Activated T-helper 1 cell treated with anti-CD3 and anti-CD28 coated beads, Interleukin-12 subunit alpha, Interleukin-12 subunit beta, Interleukin-2, Interleukin-4 antibody, amounts not matched to agents 30 ng/mL and 10 ng/mL and 1 ng/mL, durations not matched to agents 14 hours and 24 hours and 36 hours (primary cell): ENCODE measurements at regions not wholly inside any gene's neighbourhood (a gene's known extent, or its start where the extent isn't known, plus 50 kb on each side); places are given as distances from the start of the nearest gene placed in this dataset.
A peak's percentile ranks its signal among the peaks of the same experiment; 100 is the strongest.
"Not testable (repeated sequence)": the region's sequence is repeated elsewhere in the genome, so short reads cannot be mapped to it uniquely, and the experiment has no call there.

Experiments used
- DNase-seq: peaks from one replicate; pipeline ENCODE4 v3.0.0; 2021; ENCODE audit warnings: low spot score
- H3K27ac Mint-ChIP-seq: one replicate; pipeline ENCODE4 v1.8.0; 2021; ENCODE audit warnings: mild to moderate bottlenecking, mixed read lengths
- H3K27me3 Mint-ChIP-seq: one replicate; pipeline ENCODE4 v1.8.0; 2022; ENCODE audit warnings: mild to moderate bottlenecking, moderate library complexity, mixed read lengths; ENCODE audit not compliant: insufficient read depth
- H3K36me3 Mint-ChIP-seq: one replicate; pipeline ENCODE4 v1.8.0; 2021; ENCODE audit warnings: low read depth, mixed read lengths
- H3K4me1 Mint-ChIP-seq: one replicate; pipeline ENCODE4 v1.8.0; 2021; ENCODE audit warnings: low read depth, mixed read lengths
- H3K4me3 Mint-ChIP-seq: one replicate; pipeline ENCODE4 v1.8.0; 2021; ENCODE audit warnings: mild to moderate bottlenecking, moderate library complexity, mixed read lengths
- H3K9me3 Mint-ChIP-seq: one replicate; pipeline ENCODE4 v1.8.0; 2021; ENCODE audit warnings: mixed read lengths
- intact Hi-C: fragments of 100-400 bp; cut with micrococcal nuclease; formaldehyde crosslinking; loops from one replicate; pipeline ENCODE4 v1.15.1; 2024

DNA sequence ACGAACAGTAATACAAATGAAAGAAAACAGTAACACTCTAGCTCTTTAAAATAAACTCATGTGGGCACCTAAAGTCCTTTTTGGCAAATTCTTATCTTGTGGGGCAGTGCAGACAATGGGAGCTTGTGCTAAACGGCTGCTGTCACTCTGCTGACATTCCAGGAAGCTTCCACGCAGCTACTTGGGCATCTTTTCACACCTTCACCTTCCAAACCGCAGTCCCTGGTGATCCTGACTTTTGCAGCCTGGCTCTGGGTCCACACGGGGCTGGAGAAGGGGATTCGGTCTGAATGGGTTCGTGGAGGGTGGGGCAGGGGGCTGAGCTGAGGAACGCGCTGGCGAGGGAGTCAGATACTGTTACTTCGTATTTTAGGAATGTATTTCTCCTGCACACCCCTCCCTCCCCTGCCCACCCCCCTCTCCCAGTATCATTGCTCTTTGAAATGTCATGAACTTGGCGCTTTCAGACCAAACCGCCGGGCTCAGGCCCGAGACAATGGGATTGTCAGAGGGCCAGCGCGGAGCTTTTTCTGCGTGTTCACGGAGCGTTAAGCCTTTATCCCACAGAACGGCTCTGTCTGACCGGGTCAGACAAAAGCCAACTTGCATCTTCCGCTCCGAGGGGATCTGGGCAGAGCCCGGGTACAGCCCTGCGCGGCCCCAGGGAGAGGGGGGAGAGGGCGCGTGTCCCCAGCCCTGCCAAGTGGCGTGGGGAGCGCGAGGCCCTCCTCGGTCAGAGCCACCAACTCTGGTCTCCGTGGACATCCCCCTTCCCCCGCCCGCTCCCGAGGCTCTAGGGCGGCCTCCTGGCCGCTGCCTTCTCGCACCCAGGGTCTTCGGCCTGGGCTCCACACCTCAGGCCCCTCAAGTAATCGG is 76.7 kb upstream of the EN2 start:
- Mint-ChIP-seq H3K4me3 (no peak overlapping the region), H3K4me1 (peaks cover 18% of the 10 kb centered on the region), H3K27me3 (peaks cover 61% of the 10 kb centered on the region), H3K27ac (peak overlapping the region; percentile 61), H3K36me3 (no peaks in the 10 kb centered on the region), H3K9me3 (no peaks in the 10 kb centered on the region)
- no peak for DNase-seq
- intact Hi-C loops: loop anchor here (2.0 kb wide), 2 partner anchors 72 to 128 kb away; no protein-coding TSS in a partner anchor

DNA sequence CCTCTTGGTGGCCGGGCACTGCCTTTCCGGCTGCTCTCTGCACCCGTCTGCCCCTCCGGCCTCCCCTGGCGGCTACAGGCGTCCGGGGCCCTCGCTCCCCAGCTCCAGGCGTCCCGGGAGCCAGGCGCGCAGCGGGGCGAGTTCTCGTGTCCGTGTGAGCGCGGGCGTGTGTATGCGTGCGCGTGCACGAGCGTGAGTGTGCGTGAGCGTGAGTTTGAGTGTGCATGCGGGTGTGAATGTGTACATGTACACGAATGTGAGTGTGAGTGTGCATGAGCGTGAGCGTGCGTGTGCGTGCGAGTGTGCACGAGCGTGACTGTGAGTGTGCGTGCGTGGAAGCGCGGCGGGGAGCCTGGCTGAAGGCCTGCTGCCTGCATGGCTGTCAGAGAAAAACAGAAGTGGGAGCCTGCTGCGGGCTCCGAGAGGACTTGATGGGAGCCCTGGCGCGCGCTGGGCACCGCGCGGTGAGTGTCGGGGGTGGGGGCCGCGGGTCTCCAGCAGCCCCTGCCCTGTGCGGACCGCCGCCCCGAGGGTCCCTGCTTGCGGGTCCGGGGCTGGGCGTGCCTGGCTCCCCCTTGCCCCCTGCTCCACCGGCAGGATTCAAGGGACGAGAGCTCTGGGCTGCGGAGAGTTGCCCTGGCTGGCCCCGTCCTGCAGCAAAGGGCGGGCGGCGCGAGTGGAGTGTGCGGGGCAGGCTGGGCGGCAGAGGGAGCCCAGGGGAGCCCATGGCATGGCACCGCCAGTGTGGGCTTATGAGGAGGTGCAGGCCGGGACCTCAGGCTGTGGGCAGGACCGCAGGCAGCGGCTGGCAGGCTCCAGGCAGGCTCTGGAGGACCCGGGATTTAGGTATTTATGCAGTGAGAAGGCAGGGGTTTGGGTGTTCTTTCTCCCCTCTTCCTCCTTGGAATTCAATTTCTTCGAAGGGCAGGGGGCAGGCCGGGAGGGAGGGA is 75.8 kb upstream of the EN2 start:
- H3K27me3 Mint-ChIP-seq: peaks cover 54% of the 10 kb centered on the region
- no peak overlapping the region for H3K27ac Mint-ChIP-seq
- H3K36me3 Mint-ChIP-seq: no peaks in the 10 kb centered on the region
- intact Hi-C loops: loop anchor here (2.0 kb wide), 2 partner anchors 71 to 127 kb away; no protein-coding TSS in a partner anchor
- no peak for DNase-seq
- peaks cover 16% of the 10 kb centered on the region for H3K4me1 Mint-ChIP-seq
- H3K9me3 Mint-ChIP-seq: no peaks in the 10 kb centered on the region
- peak overlapping the region; percentile 22 for H3K4me3 Mint-ChIP-seq

DNA sequence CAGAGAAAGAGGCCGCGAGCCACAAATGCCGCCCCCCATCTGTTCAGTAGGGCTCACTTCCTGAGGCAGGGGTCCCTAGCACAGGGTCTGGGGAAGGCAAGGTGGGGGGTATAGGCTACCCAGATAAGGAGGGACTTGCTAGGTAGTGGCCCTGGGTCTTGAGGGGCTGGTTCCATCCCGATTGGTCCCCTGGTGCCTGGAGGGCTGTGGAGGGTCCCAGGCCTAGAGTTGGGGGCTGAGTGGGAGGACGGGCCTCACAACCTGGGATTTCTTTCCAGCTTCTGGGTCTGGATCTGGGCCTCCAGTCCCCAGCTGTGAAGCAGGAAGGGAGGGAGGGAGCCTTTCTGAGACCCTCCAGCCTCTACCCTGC is 75.1 kb upstream of the EN2 start:
- Mint-ChIP-seq H3K27me3 (peaks cover 50% of the 10 kb centered on the region), H3K4me1 (peaks cover 16% of the 10 kb centered on the region), H3K27ac (no peak overlapping the region), H3K36me3 (no peaks in the 10 kb centered on the region), H3K9me3 (no peaks in the 10 kb centered on the region), H3K4me3 (no peak overlapping the region)
- DNase-seq: no peak
- intact Hi-C loops: no loop called here

DNA sequence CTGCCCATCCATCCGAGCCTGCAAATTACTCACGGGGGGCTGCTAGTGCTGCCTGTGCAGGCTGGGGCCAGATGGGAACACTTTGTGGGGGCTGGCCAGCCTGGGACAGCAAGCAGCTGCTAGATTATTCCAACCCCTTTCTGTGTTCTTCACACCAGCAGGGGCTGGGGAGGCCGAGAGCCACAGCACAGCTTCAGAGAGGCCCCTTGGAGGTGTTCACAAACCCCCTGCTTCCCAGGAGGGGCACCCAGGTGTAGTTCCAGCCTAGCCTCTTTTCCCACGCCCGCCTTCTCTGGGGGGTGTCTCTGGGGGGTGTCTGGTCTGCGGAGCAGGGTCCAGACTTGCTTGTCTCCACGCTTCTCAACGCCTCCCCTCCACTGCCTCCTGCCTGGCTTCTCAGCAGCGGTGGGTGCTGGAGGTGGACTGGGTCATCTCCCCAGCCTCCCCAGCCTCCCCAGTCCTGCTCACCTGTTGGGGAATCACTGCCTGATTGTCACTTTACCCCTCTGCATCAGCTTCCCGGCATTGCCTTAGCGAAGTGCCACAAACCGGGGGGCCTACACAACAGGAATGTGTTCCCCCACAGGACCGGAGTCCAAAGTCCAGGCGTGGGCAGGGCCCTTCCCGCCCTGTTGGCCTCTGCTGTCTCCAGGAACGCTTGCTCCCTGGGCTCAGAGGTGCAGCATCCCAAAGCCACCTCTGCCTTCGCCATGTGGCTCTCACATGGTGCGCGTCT is 74.0 kb upstream of the EN2 start:
- intact Hi-C loops: no loop called here

DNA sequence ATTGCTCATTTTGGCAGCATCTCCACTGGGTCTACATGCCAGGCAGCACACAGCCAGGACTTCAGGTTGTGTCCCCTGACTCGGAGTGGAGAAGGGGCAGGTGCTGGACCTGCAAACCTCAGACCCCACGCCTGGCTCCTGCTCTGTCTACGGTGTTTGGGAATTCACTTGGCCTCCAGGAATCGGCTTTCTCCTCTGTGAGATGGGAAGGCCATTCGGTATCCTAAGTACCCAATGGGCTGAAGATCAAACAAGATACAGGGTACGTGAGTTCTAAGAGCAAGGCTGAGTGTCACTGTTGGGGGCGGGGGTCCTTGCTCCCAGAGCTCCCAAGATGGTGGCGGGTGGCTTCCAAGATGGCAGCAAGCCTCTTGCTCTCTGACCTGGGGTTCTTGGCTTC is 73.2 kb upstream of the EN2 start:
- DNase-seq: no peak
- intact Hi-C loops: no loop called here
- Mint-ChIP-seq H3K27me3 (peaks cover 37% of the 10 kb centered on the region), H3K36me3 (no peaks in the 10 kb centered on the region), H3K4me3 (no peak overlapping the region), H3K27ac (no peak overlapping the region), H3K4me1 (peaks cover 13% of the 10 kb centered on the region), H3K9me3 (no peaks in the 10 kb centered on the region)

More for the DNA sequence above, 74.0 kb upstream of the EN2 start:
- no peak for DNase-seq
- Mint-ChIP-seq H3K27me3 (peaks cover 41% of the 10 kb centered on the region), H3K4me1 (peaks cover 16% of the 10 kb centered on the region), H3K9me3 (no peaks in the 10 kb centered on the region), H3K4me3 (no peak overlapping the region), H3K27ac (no peak overlapping the region), H3K36me3 (no peaks in the 10 kb centered on the region)

DNA sequence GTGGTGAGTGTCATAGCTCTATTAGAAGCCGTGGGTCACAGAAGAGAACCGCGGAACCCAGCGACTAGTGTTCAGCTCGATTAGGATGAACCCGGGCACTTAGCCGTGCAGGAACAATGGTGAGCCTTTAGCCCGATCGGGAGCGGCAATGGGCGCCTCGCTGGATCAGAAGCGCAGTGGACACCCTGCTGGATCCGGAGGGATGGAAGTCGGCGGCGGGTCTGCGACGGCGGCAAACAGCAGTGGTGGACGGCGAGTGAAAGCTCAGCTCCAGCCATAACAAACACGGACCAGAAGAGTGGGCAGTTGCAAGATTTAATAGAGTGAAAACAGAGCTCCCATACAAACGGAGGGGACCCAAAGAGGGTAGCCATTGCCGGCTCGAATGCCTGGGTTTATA is 72.7 kb upstream of the EN2 start:
- H3K36me3 Mint-ChIP-seq, intact Hi-C loops, H3K4me3 Mint-ChIP-seq, H3K4me1 Mint-ChIP-seq, H3K9me3 Mint-ChIP-seq, DNase-seq, H3K27ac Mint-ChIP-seq: not testable (repeated sequence)
- peaks cover 36% of the 10 kb centered on the region for H3K27me3 Mint-ChIP-seq

DNA sequence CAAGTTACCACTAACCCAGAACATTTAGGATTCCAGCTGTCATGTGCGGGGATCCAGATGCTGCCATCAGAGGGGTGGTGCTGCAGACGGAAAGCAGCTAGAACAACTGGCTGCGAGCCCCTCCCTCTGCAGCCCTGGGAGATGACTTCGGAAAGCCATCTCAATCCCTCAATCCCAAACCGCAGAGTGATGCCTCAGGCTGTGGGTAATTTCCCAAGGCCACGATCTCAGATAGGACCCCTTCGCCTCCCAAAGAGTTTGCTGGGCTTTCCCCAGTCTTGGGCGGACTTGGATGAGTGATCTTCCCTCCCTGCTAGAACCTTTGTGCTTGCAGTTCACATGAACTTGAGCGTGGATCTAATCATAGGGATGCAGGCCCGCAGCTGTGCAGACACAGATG is 71.3 kb upstream of the EN2 start:
- no peaks in the 10 kb centered on the region for H3K36me3 Mint-ChIP-seq

DNA sequence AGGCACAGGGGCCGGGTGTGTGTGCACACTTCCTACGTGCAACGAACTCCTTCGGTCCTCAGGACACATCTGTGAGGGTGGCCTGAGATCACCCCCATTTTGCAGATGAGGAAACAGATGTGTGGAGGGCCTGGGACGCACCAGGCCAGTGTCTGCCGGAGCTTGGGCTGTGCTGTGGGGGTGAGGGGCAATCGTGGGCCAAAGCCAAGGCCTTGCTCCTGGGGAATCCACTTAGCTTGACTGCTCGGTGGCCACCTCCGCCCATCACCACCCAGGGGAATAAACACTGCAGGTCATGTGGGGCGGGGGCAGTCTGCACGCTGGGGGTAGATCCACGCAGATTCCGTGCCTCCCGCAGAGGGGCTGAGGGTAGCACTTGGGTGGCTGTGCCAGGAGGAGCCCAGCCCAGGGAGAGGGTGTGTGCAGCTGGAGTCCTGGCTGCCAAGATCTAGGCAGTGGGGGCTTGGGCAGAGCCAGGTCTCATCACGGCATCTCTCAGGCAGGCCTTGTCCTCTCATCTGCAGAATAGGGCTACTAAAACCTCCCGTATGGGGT is 70.8 kb upstream of the EN2 start:
- H3K9me3 Mint-ChIP-seq: no peaks in the 10 kb centered on the region
- H3K27ac Mint-ChIP-seq: no peak overlapping the region
- peaks cover 23% of the 10 kb centered on the region for H3K27me3 Mint-ChIP-seq
- no peaks in the 10 kb centered on the region for H3K36me3 Mint-ChIP-seq
- intact Hi-C loops: no loop called here
- no peak overlapping the region for H3K4me3 Mint-ChIP-seq
- DNase-seq: no peak
- no peaks in the 10 kb centered on the region for H3K4me1 Mint-ChIP-seq

More for the DNA sequence above, 71.3 kb upstream of the EN2 start:
- Mint-ChIP-seq H3K27ac (no peak overlapping the region), H3K4me3 (no peak overlapping the region), H3K27me3 (peaks cover 27% of the 10 kb centered on the region), H3K9me3 (no peaks in the 10 kb centered on the region), H3K4me1 (peaks cover 4% of the 10 kb centered on the region)
- intact Hi-C loops: no loop called here
- DNase-seq: no peak

DNA sequence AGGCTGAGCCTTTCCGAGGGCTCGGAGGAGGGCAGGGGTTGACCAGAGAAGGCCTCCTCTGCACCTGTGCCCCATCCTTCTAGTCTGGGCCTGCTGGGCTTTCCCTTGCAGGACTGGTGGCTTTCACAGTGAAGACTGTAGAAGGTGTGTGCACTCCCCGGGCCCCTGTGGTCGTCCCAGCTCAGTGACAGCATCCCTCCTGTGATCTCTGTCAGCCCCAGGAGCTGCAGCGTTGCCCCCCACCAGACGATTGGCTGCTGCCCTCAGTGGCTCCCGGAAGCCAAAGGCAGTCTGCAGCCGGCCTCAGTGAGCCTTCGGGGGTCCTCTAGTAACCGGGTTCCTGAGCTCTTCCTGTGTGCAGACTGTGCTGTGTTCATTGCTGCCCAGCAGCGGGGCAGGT is 69.4 kb upstream of the EN2 start:
- Mint-ChIP-seq H3K4me1 (no peaks in the 10 kb centered on the region), H3K36me3 (no peaks in the 10 kb centered on the region), H3K27ac (no peak overlapping the region), H3K9me3 (no peaks in the 10 kb centered on the region), H3K4me3 (no peak overlapping the region), H3K27me3 (peaks cover 20% of the 10 kb centered on the region)
- intact Hi-C loops: no loop called here
- no peak for DNase-seq

DNA sequence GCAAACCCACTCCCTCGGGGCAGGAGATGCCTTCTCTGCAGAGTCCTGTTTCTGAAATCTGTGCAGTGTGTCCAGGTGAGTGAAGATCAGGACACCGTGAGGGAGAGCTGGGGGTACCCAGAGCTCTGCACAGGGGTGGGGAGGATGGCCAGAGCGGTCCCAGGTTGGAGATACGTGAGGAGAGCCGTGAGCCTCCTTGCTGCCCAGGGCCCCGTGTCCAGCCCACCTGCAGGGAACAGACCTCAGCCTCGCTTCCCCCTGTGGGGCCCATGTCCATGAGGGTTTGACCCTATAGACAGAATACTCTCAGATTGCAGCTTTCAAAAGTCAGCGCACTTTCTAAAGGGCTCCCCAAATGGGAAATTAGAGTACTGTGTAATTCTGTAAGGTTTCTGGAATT is 66.5 kb upstream of the EN2 start:
- no peaks in the 10 kb centered on the region for H3K4me1 Mint-ChIP-seq
- DNase-seq: no peak
- H3K4me3 Mint-ChIP-seq: no peak overlapping the region
- H3K27me3 Mint-ChIP-seq: peaks cover 15% of the 10 kb centered on the region
- intact Hi-C loops: no loop called here
- H3K36me3 Mint-ChIP-seq: no peaks in the 10 kb centered on the region
- H3K9me3 Mint-ChIP-seq: no peaks in the 10 kb centered on the region
- H3K27ac Mint-ChIP-seq: no peak overlapping the region

DNA sequence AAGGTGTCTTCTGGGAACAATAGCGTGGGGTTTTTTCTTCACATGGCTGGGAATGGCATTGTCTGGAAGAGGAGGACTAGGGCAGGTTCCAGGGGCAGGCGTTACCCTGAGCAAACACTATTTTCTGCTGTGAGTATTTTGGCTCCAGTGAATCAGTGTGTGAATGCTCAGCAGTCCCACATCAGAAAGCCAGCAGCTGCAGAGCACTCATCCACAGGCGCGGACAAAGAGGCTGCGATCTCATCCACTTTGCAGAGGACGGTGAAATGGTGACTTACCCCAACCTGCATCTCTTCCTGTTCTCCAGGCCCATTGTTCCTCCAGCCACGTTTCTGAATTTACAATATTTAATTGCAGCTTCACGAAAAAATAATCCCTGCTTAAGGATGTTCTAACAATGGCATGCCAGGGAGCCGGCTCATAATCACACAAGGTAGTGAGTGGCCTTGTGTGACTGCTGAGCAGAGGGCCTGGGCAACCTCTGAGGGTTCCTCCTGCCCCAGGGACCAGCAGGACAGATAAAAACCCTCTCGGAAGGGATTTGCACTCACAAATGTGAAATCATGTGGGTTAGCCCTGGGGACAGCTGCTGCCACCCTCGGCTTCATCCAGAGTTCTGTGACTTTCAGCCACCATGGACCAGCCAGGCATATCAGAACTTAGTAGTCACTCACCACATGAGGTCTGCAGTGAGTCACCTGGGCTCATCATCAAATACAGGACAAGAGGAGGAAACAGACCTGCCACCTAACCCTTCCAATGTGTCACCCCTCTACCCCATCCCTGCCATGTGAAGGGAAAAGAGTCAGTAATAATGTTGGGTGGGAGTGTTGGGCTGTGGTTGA is 65.0 kb upstream of the EN2 start:
- no peaks in the 10 kb centered on the region for H3K9me3 Mint-ChIP-seq
- H3K4me3 Mint-ChIP-seq: no peak overlapping the region
- H3K27me3 Mint-ChIP-seq: peaks cover 10% of the 10 kb centered on the region
- H3K27ac Mint-ChIP-seq: no peak overlapping the region
- H3K4me1 Mint-ChIP-seq: no peaks in the 10 kb centered on the region
- intact Hi-C loops: no loop called here
- H3K36me3 Mint-ChIP-seq: no peaks in the 10 kb centered on the region
- DNase-seq: no peak

DNA sequence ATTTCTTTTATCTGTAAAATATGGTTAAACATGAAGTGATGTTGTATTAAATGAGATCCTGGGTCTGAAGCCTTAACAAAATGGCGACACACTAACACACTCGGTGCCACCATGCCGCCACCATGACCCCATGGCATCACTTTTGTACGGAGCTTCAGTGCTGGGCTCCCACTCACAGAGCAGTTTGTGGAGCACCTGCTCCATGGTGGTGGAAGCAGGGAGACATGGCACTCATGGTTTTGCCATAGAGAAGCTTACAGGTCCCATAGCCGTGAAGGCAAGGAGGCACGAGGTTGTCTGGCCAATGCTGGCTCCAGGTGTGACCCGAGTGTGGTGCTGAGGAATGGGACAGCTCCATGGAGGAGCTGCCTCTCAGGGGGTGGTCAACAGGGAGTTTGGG is 63.5 kb upstream of the EN2 start:
- Mint-ChIP-seq H3K27me3 (peaks cover 10% of the 10 kb centered on the region), H3K36me3 (no peaks in the 10 kb centered on the region), H3K9me3 (no peaks in the 10 kb centered on the region), H3K4me3 (no peak overlapping the region), H3K4me1 (no peaks in the 10 kb centered on the region), H3K27ac (no peak overlapping the region)
- no peak for DNase-seq
- intact Hi-C loops: no loop called here
